Activated B cell treated with CpG ODN at 0.5 μM for 24 hours (primary cell): ENCODE measurements at regions not wholly inside any gene's neighbourhood (a gene's known extent, or its start where the extent isn't known, plus 50 kb on each side); places are given as distances from the start of the nearest gene placed in this dataset.

ENCODE experiments used
- ATAC-seq: fragments of 200-7000 bp; cut with Tn5 transposase; one replicate; pipeline ENCODE4 v1.10.0; 2021; ENCODE audit warnings: low read depth, mild to moderate bottlenecking, moderate library complexity
- CTCF ChIA-PET: fragments of 350-600 bp; sonication (Branson Sonifier 250); formaldehyde crosslinking; loops from one replicate; lab custom pipeline; 2021; ENCODE audit warnings: antibody characterized with exemption; lab: Charles Lee
- POLR2A ChIA-PET: fragments of 350-600 bp; sonication (Branson Sonifier 250); formaldehyde crosslinking; loops from one replicate; lab custom pipeline; 2021; ENCODE audit warnings: antibody characterized with exemption; lab: Charles Lee
- DNase-seq: peaks from one replicate; pipeline ENCODE4 v3.0.0; 2022
- H3K27ac Mint-ChIP-seq: one replicate; pipeline ENCODE4 v1.8.0; 2020; ENCODE audit warnings: mixed read lengths
- H3K27me3 Mint-ChIP-seq: one replicate; pipeline ENCODE4 v1.8.0; 2021; ENCODE audit warnings: mixed read lengths
- H3K36me3 Mint-ChIP-seq: one replicate; pipeline ENCODE4 v1.8.0; 2021; ENCODE audit warnings: low read depth, mixed read lengths
- H3K4me1 Mint-ChIP-seq: one replicate; pipeline ENCODE4 v1.8.0; 2021; ENCODE audit warnings: mixed read lengths
- H3K4me3 Mint-ChIP-seq: one replicate; pipeline ENCODE4 v1.8.0; 2020; ENCODE audit warnings: mild to moderate bottlenecking, mixed read lengths
- H3K9me3 Mint-ChIP-seq: one replicate; pipeline ENCODE4 v1.8.0; 2020; ENCODE audit warnings: mixed read lengths
- CTCF ChIP-seq: fragments of 200-600 bp; IDR thresholded peaks from one replicate; pipeline ENCODE4 v1.8.0; 2022; ENCODE audit warnings: antibody characterized with exemption, mild to moderate bottlenecking
- intact Hi-C: fragments of 100-400 bp; cut with micrococcal nuclease; formaldehyde crosslinking; loops from one replicate; pipeline ENCODE4 v1.15.1; 2024

DNA sequence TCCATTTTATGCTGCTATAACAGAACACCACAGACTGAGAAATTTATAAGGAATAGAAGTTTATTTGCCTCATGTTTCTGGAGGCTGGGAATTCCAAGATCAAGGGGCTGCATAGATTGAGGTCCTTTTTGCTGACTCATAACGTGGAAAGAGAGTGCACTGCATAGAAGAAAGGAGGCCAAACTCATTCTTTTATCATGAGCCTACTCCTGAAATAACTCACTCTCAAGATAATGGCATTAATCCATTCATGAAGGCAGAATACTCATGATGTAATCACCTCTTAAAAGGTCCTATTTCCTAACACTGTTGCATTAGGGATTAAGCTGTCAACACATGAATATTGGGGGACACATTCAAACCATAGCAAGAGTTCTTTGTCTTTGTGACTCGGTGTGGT is 60.0 kb upstream of the FBXO33 start:
- no peak overlapping the region for H3K4me3 Mint-ChIP-seq
- peaks cover 5% of the 10 kb centered on the region for H3K9me3 Mint-ChIP-seq
- no peaks in the 10 kb centered on the region for H3K36me3 Mint-ChIP-seq
- no peak for TF ChIP-seq CTCF
- ChIA-PET POLR2A (no interaction called here), CTCF (no interaction called here)
- H3K27ac Mint-ChIP-seq = no peak overlapping the region
- no peaks in the 10 kb centered on the region for H3K27me3 Mint-ChIP-seq
- no peak for ATAC-seq
- no peak for DNase-seq
- intact Hi-C loops = no loop called here
- H3K4me1 Mint-ChIP-seq = no peaks in the 10 kb centered on the region

DNA sequence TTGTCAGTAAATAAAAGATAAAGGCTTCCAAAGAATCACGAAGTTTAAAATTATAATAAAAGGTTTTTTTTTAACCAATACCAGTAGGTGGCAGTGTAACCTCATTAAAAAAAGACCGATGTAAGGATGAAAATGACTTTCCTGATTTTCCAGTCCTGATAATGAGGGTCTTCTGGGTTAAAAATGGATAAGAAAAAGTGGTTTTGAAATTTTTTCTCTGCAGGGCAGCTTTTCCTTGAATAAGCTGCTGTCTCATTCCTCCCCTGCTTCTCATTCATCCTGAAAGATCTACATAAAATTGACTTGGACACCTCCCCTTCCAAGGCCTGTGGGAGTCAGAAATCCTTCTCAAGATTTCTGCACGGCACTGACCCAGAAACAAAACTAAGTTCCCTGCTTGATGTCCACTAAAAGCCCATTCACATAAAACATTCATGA is 58.9 kb upstream of the FBXO33 start:
- TF ChIP-seq CTCF = peak; percentile 35
- no peaks in the 10 kb centered on the region for H3K4me1 Mint-ChIP-seq
- intact Hi-C loops = no loop called here
- ATAC-seq (no peak), DNase-seq (no peak)
- H3K27ac Mint-ChIP-seq = no peak overlapping the region
- POLR2A ChIA-PET = no interaction called here
- peaks cover 4% of the 10 kb centered on the region for H3K9me3 Mint-ChIP-seq
- H3K27me3 Mint-ChIP-seq = no peaks in the 10 kb centered on the region
- H3K4me3 Mint-ChIP-seq = no peak overlapping the region
- no peaks in the 10 kb centered on the region for H3K36me3 Mint-ChIP-seq
- CTCF ChIA-PET = no interaction called here

GRCh38 chr14:39488600-39488999 is 56.4 kb upstream of the FBXO33 start:
- intact Hi-C loops = no loop called here

DNA sequence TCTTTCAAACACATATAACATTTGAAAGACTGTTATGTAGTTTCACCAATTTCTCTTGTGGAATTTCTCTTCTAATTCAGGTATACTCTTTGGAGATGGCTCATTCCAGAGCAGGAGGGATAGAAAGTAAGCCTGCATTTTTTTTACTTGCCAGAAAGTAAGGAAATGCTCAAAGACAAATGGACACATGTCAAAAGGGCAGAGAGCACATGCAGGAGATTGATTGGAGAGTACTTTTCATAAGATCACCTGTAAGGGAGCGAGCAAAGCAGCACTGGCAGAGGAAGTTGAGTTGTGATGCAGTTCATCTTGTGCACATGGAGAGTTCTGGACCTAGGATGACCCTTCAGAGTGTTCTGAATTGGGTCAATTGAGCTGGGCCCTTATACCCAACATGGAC is 51.4 kb upstream of the FBXO33 start:
- DNase-seq (no peak), ATAC-seq (no peak)
- Mint-ChIP-seq H3K4me1 (no peaks in the 10 kb centered on the region), H3K4me3 (no peak overlapping the region), H3K9me3 (no peaks in the 10 kb centered on the region), H3K27ac (no peak overlapping the region), H3K36me3 (no peaks in the 10 kb centered on the region), H3K27me3 (no peaks in the 10 kb centered on the region)
- no peak for TF ChIP-seq CTCF
- POLR2A ChIA-PET = no interaction called here
- CTCF ChIA-PET = no interaction called here
- intact Hi-C loops = no loop called here

More at GRCh38 chr14:39488600-39488999, 56.4 kb upstream of the FBXO33 start:
- ChIA-PET CTCF (no interaction called here), POLR2A (no interaction called here)
- no peak overlapping the region for H3K27ac Mint-ChIP-seq
- DNase-seq = no peak
- H3K9me3 Mint-ChIP-seq = no peaks in the 10 kb centered on the region
- TF ChIP-seq CTCF = no peak
- no peak overlapping the region for H3K4me3 Mint-ChIP-seq
- no peaks in the 10 kb centered on the region for H3K4me1 Mint-ChIP-seq
- H3K27me3 Mint-ChIP-seq = no peaks in the 10 kb centered on the region
- no peak for ATAC-seq
- H3K36me3 Mint-ChIP-seq = no peaks in the 10 kb centered on the region
